ENCODE measurements at regions not wholly inside any gene's neighbourhood (a gene's known extent, or its start where the extent isn't known, plus 50 kb on each side); places are given as distances from the start of the nearest gene placed in this dataset.
"Not testable (repeated sequence)": the region's sequence is repeated elsewhere in the genome, so short reads cannot be mapped to it uniquely, and the experiment has no call there.

DNA sequence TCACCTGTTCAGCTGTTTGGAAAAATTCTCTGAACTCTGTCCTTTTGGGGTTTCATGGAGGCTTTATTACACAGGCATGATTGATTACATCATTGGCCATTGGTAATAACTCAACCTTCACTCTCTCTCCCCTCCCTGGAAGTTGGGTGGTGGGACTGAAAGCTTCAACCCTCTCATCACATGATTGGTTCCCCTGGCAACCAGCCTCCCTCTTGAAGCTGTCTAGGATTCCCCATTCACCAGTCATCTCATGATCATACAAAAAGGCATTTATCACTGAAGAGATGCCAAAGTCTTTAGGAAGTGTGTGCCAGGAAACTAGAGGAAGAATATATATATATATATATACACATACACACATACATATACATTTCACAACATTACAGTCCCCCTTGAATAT, 228.5 kb downstream of the ZNF326 start:
- TF ChIP-seq POLR2AphosphoS5 (IDR thresholded peaks at IDR 0.05; ENCODE audit: low read depth) (no peak), SPI1 (IDR thresholded peaks at IDR 0.05; ENCODE audit: borderline replicate concordance, low read depth) (no peak), GABPA (IDR thresholded peaks at IDR 0.05; ENCODE audit: low read depth) (no peak)
- TF ChIP-seq, protein P1, sequence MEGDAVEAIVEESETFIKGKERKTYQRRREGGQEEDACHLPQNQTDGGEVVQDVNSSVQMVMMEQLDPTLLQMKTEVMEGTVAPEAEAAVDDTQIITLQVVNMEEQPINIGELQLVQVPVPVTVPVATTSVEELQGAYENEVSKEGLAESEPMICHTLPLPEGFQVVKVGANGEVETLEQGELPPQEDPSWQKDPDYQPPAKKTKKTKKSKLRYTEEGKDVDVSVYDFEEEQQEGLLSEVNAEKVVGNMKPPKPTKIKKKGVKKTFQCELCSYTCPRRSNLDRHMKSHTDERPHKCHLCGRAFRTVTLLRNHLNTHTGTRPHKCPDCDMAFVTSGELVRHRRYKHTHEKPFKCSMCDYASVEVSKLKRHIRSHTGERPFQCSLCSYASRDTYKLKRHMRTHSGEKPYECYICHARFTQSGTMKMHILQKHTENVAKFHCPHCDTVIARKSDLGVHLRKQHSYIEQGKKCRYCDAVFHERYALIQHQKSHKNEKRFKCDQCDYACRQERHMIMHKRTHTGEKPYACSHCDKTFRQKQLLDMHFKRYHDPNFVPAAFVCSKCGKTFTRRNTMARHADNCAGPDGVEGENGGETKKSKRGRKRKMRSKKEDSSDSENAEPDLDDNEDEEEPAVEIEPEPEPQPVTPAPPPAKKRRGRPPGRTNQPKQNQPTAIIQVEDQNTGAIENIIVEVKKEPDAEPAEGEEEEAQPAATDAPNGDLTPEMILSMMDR (IDR thresholded peaks at IDR 0.05; ENCODE audit: insufficient read depth, low read length) = no peak
- TF ChIP-seq, protein P2, sequence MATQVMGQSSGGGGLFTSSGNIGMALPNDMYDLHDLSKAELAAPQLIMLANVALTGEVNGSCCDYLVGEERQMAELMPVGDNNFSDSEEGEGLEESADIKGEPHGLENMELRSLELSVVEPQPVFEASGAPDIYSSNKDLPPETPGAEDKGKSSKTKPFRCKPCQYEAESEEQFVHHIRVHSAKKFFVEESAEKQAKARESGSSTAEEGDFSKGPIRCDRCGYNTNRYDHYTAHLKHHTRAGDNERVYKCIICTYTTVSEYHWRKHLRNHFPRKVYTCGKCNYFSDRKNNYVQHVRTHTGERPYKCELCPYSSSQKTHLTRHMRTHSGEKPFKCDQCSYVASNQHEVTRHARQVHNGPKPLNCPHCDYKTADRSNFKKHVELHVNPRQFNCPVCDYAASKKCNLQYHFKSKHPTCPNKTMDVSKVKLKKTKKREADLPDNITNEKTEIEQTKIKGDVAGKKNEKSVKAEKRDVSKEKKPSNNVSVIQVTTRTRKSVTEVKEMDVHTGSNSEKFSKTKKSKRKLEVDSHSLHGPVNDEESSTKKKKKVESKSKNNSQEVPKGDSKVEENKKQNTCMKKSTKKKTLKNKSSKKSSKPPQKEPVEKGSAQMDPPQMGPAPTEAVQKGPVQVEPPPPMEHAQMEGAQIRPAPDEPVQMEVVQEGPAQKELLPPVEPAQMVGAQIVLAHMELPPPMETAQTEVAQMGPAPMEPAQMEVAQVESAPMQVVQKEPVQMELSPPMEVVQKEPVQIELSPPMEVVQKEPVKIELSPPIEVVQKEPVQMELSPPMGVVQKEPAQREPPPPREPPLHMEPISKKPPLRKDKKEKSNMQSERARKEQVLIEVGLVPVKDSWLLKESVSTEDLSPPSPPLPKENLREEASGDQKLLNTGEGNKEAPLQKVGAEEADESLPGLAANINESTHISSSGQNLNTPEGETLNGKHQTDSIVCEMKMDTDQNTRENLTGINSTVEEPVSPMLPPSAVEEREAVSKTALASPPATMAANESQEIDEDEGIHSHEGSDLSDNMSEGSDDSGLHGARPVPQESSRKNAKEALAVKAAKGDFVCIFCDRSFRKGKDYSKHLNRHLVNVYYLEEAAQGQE (IDR thresholded peaks at IDR 0.05; ENCODE audit: insufficient replicate concordance, low read depth) = no peak
- Histone ChIP-seq H3K4me3 (replicated peaks; ENCODE audit: insufficient read depth, low read length) (no peak overlapping the region), H3K27ac (replicated peaks) (no peak overlapping the region), H3K27me3 (ENCODE audit: insufficient read depth, poor library complexity, severe bottlenecking) (no peaks in the 10 kb centered on the region)
- DNase-seq (ENCODE audit: low read depth in 1 of 2, low spot score in 1 of 2) = no peak

DNA sequence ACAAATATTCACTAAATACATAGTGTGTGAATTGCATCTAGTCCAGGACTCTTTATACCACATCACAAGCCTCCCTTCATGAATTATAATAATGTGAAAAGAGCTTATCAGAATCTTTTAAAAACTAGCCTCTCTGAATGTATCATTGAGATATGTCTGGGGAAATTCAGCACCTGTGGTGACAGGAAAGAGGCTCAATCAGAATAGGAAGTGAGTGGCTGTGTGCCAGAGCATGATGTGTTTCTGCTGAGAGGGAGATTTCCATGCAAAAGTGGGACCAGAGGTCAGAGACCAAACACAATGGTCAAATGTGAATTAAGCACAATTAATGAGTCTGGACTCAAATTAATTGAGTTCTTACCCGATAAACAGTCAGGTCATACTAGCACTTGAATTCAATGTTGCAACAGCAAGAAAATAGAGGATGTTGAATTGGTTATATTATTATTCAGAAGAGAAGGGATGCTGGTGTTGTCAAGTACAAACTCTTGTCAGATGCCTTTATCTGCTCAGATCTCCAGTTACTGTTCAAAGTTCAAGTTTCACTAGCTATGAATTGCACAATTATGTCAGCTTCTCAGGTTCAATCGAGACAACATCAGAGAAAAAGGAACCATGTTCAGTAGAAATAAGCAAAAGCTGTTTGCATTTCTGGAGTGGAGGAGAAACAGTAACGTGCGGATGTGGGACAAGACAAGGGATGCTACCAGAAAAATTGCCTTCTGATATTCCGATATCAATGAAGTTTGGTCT, 226.2 kb downstream of the ZNF326 start:
- Histone ChIP-seq H3K27me3 (ENCODE audit: insufficient read depth, poor library complexity, severe bottlenecking) (no peaks in the 10 kb centered on the region), H3K4me3 (replicated peaks; ENCODE audit: insufficient read depth, low read length) (no peak overlapping the region), H3K27ac (replicated peaks) (no peak overlapping the region)
- DNase-seq (ENCODE audit: low read depth in 1 of 2, low spot score in 1 of 2) = no peak
- TF ChIP-seq GABPA (IDR thresholded peaks at IDR 0.05; ENCODE audit: low read depth) (no peak), POLR2AphosphoS5 (IDR thresholded peaks at IDR 0.05; ENCODE audit: low read depth) (no peak), SPI1 (IDR thresholded peaks at IDR 0.05; ENCODE audit: borderline replicate concordance, low read depth) (no peak)
- TF ChIP-seq, protein P1 (IDR thresholded peaks at IDR 0.05; ENCODE audit: insufficient read depth, low read length) = no peak
- TF ChIP-seq, protein P2 (IDR thresholded peaks at IDR 0.05; ENCODE audit: insufficient replicate concordance, low read depth) = no peak

DNA sequence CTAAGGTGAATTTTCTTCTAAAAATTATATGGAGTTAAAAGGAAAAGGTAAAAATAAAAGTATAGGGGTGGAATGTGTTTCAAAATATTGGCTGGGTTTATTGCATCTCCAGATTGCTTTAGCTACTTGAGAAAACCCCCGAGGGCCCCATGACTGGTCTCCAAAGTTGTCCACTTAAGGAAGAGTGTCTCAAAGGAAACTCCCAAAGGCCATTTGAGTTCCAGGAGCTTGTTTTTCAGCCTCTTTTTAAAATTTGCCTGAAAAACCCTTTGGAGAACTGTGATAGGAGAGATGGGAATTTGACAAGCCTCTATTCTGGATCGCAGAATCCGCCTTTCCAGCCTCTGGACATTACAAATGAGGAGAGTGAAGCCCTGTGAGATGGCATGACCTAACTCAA, 225.6 kb downstream of the ZNF326 start:
- H3K27me3 ChIP-seq (ENCODE audit: insufficient read depth, poor library complexity, severe bottlenecking) = no peaks in the 10 kb centered on the region

DNA sequence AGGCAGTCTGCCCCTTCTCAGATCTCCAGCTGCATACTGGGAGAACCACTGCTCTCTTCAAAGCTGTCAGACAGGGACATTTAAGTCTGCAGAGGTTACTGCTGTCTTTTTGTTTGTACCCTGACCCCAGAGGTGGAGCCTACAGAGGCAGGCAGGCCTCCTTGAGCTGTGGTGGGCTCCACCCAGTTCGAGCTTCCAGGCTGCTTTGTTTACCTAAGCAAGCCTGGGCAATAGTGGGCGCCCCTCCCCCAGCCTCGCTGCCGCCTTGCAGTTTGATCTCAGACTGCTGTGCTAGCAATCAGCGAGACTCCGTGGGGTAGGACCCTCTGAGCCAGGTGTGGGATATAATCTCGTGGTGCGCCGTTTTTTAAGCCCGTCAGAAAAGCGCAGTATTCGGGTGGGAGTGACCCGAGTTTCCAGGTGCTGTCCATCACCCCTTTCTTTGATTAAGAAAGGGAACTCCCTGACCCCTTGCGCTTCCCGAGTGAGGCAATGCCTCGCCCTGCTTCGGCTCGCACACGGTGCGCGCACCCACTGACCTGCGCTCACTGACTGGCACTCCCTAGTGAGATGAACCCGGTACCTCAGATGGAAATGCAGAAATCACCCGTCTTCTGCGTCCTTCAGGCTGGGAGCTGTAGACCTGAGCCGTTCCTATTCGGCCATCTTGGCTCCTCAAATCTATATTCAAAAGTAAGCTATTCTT, 224.4 kb downstream of the ZNF326 start:
- not testable (repeated sequence) for H3K4me3 ChIP-seq (replicated peaks; ENCODE audit: insufficient read depth, low read length); H3K27ac ChIP-seq (replicated peaks); H3K27me3 ChIP-seq (ENCODE audit: insufficient read depth, poor library complexity, severe bottlenecking); DNase-seq (ENCODE audit: low read depth in 1 of 2, low spot score in 1 of 2)

More for the DNA sequence above, 225.6 kb downstream of the ZNF326 start:
- no peak overlapping the region for H3K27ac ChIP-seq (replicated peaks)
- no peak for DNase-seq (ENCODE audit: low read depth in 1 of 2, low spot score in 1 of 2)
- TF ChIP-seq, protein P2 (IDR thresholded peaks at IDR 0.05; ENCODE audit: insufficient replicate concordance, low read depth) = no peak
- no peak for TF ChIP-seq POLR2AphosphoS5 (IDR thresholded peaks at IDR 0.05; ENCODE audit: low read depth)
- TF ChIP-seq, protein P1 (IDR thresholded peaks at IDR 0.05; ENCODE audit: insufficient read depth, low read length) = no peak
- TF ChIP-seq GABPA (IDR thresholded peaks at IDR 0.05; ENCODE audit: low read depth) = no peak
- TF ChIP-seq SPI1 (IDR thresholded peaks at IDR 0.05; ENCODE audit: borderline replicate concordance, low read depth) = no peak
- no peak overlapping the region for H3K4me3 ChIP-seq (replicated peaks; ENCODE audit: insufficient read depth, low read length)

Measured in HL-60 (cell line).